ENCODE measurements at regions not wholly inside any gene's neighbourhood (a gene's known extent, or its start where the extent isn't known, plus 50 kb on each side); places are given as distances from the start of the nearest gene placed in this dataset.

DNA sequence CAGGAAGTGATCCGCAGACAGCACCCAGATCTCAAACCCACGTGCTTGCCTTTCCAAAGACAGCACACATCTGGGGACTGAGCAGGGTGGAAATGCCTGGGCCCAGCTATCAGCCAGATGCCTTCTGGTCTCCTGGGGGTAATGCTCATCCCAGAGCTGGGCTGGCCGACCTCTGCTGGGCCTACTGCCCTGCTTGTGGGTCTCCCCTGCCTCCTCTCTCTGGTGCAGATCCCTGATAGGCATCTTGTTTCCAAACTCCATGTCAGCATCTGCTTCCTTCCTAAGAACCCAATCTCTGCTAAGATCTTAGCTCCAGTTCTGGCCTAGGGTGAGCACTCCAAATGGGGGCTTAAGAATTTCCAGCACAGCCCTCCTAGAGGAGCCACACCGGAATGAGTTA lies 1043.0 kb downstream of the VRK1 start:
- no peak for TF ChIP-seq ZNF263 (CRISPR knock-in tag; IDR thresholded peaks at IDR 0.05; ENCODE audit: low read depth)
- TF ChIP-seq NR2C2 (CRISPR knock-in tag; IDR thresholded peaks at IDR 0.05), result no peak
- no peak for TF ChIP-seq RORB (CRISPR knock-in tag; IDR thresholded peaks at IDR 0.05)
- no peak for TF ChIP-seq ZNF138 (CRISPR knock-in tag; conservative IDR thresholded peaks at IDR 0.05)
- TF ChIP-seq JAZF1 (CRISPR knock-in tag; IDR thresholded peaks at IDR 0.05), result no peak
- TF ChIP-seq ESRRA (CRISPR knock-in tag; IDR thresholded peaks at IDR 0.05; ENCODE audit: borderline replicate concordance), result no peak
- TF ChIP-seq CREB1 (CRISPR knock-in tag; IDR thresholded peaks at IDR 0.05), result no peak
- H3K27ac Mint-ChIP-seq, result no peak overlapping the region
- DNase-seq (ENCODE audit: low spot score) (no peak), ATAC-seq (no peak)
- peaks cover 3% of the 10 kb centered on the region; the same call in 1 of the 2 replicates for H3K27me3 Mint-ChIP-seq (ENCODE audit: low read depth)
- H3K36me3 Mint-ChIP-seq, result no peaks in the 10 kb centered on the region
- no peaks in the 10 kb centered on the region for H3K9me3 Mint-ChIP-seq
- no peak overlapping the region for H3K4me3 Mint-ChIP-seq
- ChIA-PET POLR2A (no interaction called here), CTCF (no interaction called here)
- peaks cover 10% of the 10 kb centered on the region for H3K4me1 Mint-ChIP-seq

DNA sequence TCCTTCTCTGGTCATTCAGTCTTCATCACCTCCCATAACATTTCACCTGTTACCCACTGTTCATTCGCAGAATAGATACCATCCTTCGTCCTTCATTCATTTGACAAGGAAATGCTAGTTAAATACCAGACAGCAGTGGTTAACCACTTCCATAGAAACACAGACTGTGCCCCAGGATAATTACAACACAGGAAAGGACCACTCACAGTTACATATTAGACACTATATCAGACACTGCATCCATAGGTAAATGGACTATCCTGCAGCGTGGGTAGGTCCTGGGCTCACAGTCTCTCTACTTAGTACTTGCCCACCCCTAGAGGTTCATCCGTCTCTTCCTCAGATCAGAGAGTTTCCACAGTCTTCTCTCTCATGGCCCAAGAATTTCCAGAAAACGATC lies 1044.6 kb downstream of the VRK1 start:
- Mint-ChIP-seq H3K4me3 (no peak overlapping the region), H3K27ac (no peak overlapping the region), H3K9me3 (no peaks in the 10 kb centered on the region), H3K36me3 (no peaks in the 10 kb centered on the region), H3K27me3 (ENCODE audit: low read depth) (peaks cover 3% of the 10 kb centered on the region; the same call in 1 of the 2 replicates), H3K4me1 (peaks cover 10% of the 10 kb centered on the region)
- no peak for DNase-seq (ENCODE audit: low spot score)
- CTCF ChIA-PET, result no interaction called here
- no peak for TF ChIP-seq NFE2L1 (CRISPR knock-in tag; IDR thresholded peaks at IDR 0.05)
- no peak for TF ChIP-seq TCF7 (CRISPR knock-in tag; IDR thresholded peaks at IDR 0.05; ENCODE audit: low read depth)
- TF ChIP-seq, protein P1, sequence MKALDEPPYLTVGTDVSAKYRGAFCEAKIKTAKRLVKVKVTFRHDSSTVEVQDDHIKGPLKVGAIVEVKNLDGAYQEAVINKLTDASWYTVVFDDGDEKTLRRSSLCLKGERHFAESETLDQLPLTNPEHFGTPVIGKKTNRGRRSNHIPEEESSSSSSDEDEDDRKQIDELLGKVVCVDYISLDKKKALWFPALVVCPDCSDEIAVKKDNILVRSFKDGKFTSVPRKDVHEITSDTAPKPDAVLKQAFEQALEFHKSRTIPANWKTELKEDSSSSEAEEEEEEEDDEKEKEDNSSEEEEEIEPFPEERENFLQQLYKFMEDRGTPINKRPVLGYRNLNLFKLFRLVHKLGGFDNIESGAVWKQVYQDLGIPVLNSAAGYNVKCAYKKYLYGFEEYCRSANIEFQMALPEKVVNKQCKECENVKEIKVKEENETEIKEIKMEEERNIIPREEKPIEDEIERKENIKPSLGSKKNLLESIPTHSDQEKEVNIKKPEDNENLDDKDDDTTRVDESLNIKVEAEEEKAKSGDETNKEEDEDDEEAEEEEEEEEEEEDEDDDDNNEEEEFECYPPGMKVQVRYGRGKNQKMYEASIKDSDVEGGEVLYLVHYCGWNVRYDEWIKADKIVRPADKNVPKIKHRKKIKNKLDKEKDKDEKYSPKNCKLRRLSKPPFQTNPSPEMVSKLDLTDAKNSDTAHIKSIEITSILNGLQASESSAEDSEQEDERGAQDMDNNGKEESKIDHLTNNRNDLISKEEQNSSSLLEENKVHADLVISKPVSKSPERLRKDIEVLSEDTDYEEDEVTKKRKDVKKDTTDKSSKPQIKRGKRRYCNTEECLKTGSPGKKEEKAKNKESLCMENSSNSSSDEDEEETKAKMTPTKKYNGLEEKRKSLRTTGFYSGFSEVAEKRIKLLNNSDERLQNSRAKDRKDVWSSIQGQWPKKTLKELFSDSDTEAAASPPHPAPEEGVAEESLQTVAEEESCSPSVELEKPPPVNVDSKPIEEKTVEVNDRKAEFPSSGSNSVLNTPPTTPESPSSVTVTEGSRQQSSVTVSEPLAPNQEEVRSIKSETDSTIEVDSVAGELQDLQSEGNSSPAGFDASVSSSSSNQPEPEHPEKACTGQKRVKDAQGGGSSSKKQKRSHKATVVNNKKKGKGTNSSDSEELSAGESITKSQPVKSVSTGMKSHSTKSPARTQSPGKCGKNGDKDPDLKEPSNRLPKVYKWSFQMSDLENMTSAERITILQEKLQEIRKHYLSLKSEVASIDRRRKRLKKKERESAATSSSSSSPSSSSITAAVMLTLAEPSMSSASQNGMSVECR (CRISPR knock-in tag; IDR thresholded peaks at IDR 0.05; ENCODE audit: borderline replicate concordance), result no peak
- TF ChIP-seq, protein P2, sequence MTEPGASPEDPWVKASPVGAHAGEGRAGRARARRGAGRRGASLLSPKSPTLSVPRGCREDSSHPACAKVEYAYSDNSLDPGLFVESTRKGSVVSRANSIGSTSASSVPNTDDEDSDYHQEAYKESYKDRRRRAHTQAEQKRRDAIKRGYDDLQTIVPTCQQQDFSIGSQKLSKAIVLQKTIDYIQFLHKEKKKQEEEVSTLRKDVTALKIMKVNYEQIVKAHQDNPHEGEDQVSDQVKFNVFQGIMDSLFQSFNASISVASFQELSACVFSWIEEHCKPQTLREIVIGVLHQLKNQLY (CRISPR knock-in tag; IDR thresholded peaks at IDR 0.05), result no peak
- TF ChIP-seq ZNF138 (CRISPR knock-in tag; conservative IDR thresholded peaks at IDR 0.05), result no peak
- TF ChIP-seq ZNF671 (CRISPR knock-in tag; IDR thresholded peaks at IDR 0.05), result no peak
- TF ChIP-seq, protein P3, sequence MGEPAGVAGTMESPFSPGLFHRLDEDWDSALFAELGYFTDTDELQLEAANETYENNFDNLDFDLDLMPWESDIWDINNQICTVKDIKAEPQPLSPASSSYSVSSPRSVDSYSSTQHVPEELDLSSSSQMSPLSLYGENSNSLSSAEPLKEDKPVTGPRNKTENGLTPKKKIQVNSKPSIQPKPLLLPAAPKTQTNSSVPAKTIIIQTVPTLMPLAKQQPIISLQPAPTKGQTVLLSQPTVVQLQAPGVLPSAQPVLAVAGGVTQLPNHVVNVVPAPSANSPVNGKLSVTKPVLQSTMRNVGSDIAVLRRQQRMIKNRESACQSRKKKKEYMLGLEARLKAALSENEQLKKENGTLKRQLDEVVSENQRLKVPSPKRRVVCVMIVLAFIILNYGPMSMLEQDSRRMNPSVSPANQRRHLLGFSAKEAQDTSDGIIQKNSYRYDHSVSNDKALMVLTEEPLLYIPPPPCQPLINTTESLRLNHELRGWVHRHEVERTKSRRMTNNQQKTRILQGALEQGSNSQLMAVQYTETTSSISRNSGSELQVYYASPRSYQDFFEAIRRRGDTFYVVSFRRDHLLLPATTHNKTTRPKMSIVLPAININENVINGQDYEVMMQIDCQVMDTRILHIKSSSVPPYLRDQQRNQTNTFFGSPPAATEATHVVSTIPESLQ (CRISPR knock-in tag; IDR thresholded peaks at IDR 0.05), result no peak
- TF ChIP-seq ETV6 (CRISPR knock-in tag; IDR thresholded peaks at IDR 0.05), result no peak
- no peak for TF ChIP-seq FOXK1 (CRISPR knock-in tag; IDR thresholded peaks at IDR 0.05)
- TF ChIP-seq, protein P4, sequence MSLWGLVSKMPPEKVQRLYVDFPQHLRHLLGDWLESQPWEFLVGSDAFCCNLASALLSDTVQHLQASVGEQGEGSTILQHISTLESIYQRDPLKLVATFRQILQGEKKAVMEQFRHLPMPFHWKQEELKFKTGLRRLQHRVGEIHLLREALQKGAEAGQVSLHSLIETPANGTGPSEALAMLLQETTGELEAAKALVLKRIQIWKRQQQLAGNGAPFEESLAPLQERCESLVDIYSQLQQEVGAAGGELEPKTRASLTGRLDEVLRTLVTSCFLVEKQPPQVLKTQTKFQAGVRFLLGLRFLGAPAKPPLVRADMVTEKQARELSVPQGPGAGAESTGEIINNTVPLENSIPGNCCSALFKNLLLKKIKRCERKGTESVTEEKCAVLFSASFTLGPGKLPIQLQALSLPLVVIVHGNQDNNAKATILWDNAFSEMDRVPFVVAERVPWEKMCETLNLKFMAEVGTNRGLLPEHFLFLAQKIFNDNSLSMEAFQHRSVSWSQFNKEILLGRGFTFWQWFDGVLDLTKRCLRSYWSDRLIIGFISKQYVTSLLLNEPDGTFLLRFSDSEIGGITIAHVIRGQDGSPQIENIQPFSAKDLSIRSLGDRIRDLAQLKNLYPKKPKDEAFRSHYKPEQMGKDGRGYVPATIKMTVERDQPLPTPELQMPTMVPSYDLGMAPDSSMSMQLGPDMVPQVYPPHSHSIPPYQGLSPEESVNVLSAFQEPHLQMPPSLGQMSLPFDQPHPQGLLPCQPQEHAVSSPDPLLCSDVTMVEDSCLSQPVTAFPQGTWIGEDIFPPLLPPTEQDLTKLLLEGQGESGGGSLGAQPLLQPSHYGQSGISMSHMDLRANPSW (CRISPR knock-in tag; conservative IDR thresholded peaks at IDR 0.05; ENCODE audit: low read depth), result no peak
- TF ChIP-seq RELA (CRISPR knock-in tag; IDR thresholded peaks at IDR 0.05; ENCODE audit: borderline replicate concordance), result no peak
- TF ChIP-seq ZNF317 (CRISPR knock-in tag; IDR thresholded peaks at IDR 0.05; ENCODE audit: borderline replicate concordance, low read depth), result no peak
- TF ChIP-seq, protein P5, sequence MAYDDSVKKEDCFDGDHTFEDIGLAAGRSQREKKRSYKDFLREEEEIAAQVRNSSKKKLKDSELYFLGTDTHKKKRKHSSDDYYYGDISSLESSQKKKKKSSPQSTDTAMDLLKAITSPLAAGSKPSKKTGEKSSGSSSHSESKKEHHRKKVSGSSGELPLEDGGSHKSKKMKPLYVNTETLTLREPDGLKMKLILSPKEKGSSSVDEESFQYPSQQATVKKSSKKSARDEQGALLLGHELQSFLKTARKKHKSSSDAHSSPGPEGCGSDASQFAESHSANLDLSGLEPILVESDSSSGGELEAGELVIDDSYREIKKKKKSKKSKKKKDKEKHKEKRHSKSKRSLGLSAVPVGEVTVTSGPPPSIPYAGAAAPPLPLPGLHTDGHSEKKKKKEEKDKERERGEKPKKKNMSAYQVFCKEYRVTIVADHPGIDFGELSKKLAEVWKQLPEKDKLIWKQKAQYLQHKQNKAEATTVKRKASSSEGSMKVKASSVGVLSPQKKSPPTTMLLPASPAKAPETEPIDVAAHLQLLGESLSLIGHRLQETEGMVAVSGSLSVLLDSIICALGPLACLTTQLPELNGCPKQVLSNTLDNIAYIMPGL (CRISPR knock-in tag; IDR thresholded peaks at IDR 0.05), result no peak
- TF ChIP-seq, protein P6, sequence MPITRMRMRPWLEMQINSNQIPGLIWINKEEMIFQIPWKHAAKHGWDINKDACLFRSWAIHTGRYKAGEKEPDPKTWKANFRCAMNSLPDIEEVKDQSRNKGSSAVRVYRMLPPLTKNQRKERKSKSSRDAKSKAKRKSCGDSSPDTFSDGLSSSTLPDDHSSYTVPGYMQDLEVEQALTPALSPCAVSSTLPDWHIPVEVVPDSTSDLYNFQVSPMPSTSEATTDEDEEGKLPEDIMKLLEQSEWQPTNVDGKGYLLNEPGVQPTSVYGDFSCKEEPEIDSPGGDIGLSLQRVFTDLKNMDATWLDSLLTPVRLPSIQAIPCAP (CRISPR knock-in tag; IDR thresholded peaks at IDR 0.05), result no peak
- no peak for TF ChIP-seq ZNF121 (CRISPR knock-in tag; IDR thresholded peaks at IDR 0.05)
- POLR2A ChIA-PET, result no interaction called here
- no peak for ATAC-seq

Measured in WTC11 (cell line).